ENCODE measurements at regions not wholly inside any gene's neighbourhood (a gene's known extent, or its start where the extent isn't known, plus 50 kb on each side); places are given as distances from the start of the nearest gene placed in this dataset.
"Not testable (repeated sequence)": the region's sequence is repeated elsewhere in the genome, so short reads cannot be mapped to it uniquely, and the experiment has no call there.

DNA sequence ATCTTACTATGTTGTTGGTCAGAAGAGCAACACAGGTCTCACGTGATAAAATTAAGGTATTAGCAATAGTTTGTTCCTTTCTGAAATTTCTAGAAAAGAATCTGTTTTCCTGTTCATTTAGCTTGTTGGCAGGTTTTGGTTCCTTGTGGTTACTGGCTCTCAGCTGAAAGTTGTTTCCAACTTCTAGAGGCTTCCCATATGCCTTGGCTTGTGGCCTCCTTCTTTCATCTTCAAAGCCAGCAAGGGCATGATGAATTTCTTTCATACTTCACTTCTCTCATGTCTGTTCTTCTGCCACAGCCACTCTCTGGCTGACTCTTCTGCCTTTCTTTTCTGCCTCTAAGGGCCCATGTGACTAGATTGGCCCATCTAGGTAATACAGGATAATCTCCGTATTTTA, 193.7 kb downstream of the TRIB2 start:
- FAIRE-seq (no peak), DNase-seq (ENCODE audit: insufficient read length, low spot score) (no peak)
- TF ChIP-seq, protein P1, sequence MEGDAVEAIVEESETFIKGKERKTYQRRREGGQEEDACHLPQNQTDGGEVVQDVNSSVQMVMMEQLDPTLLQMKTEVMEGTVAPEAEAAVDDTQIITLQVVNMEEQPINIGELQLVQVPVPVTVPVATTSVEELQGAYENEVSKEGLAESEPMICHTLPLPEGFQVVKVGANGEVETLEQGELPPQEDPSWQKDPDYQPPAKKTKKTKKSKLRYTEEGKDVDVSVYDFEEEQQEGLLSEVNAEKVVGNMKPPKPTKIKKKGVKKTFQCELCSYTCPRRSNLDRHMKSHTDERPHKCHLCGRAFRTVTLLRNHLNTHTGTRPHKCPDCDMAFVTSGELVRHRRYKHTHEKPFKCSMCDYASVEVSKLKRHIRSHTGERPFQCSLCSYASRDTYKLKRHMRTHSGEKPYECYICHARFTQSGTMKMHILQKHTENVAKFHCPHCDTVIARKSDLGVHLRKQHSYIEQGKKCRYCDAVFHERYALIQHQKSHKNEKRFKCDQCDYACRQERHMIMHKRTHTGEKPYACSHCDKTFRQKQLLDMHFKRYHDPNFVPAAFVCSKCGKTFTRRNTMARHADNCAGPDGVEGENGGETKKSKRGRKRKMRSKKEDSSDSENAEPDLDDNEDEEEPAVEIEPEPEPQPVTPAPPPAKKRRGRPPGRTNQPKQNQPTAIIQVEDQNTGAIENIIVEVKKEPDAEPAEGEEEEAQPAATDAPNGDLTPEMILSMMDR (IDR thresholded peaks at IDR 0.05; ENCODE audit: insufficient read depth, missing control alignments): no peak

DNA sequence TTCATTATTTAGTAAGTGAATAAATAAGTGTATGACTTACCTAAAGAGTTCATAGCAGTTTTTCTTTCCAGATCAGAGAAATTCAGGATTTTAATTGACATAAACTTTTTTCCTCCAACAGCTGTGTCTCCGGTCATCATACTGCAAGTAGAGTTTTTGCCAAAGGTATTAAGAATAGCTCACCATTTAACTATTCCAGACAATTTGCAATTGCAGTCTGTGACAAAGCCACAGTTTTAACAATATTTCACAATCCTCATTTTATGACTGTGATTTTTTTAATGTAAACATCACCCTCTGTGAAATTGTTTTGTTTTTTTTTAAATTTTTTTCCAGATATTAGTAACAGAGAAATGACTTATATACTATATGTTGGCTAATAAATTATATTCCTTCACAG, 199.1 kb downstream of the TRIB2 start:
- no peak for FAIRE-seq
- TF ChIP-seq, protein P1 (IDR thresholded peaks at IDR 0.05; ENCODE audit: insufficient read depth, missing control alignments): no peak
- no peak for DNase-seq (ENCODE audit: insufficient read length, low spot score)

DNA sequence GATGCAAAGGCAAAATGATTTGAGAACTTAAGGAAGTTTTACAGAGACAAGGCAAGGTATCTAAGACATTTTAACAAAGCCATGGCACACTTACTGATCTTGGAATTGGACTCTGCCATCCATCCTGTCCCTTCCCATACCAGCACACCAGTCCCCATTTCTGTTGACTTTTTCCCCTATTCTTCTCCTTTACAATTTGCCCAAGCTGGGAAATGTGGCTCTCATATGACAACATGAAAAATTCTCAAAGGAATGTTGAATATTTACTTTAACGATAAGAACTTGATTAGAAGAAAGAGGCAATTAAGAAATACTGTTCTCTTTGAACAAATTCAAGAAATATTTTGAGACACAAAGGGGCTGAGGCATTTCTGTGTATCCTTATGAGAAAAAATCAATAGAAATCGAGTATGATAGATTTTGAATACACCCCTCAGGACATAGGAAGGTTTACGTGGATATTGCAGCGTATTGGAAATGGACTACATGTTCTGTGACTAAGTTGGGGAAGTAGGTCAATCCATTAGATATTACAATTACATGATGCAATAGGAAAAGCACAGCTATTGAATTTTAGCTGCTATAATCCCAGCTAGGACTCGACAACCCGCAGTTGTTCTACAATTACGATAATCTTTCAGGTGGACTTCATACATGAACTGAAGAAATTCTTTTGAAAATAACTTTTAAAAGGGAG, 201.6 kb downstream of the TRIB2 start:
- DNase-seq (ENCODE audit: insufficient read length, low spot score) (no peak), FAIRE-seq (no peak)
- TF ChIP-seq, protein P1 (IDR thresholded peaks at IDR 0.05; ENCODE audit: insufficient read depth, missing control alignments): no peak

DNA sequence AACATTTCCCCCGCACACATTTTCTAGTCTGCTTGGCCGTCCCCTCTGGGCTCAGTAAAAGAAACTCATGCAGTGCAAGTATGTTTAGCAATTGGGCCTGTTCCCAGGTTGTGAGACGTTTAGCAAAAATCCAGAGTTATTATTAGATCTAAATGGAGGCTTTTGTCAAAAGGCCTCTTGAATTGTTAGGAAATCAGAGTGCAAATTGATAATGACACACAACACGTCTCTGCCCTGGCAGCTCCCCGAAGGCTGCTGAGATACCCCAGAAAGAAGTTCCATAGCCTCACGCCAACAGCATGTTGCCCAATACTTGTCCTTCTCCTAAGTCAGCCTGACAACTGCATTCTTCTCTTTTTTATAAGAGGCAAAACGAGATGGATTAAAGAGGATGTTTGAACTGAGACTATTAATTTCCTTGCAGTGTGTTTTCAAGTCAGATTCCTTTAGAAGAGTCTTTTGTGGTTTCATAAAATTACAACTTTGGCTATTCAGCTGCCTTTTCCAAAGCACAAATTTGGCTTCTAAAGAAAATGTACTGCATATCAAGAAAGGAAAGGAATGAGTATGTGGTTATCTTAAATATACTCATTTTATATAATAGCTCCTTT, 202.2 kb downstream of the TRIB2 start:
- DNase-seq (ENCODE audit: insufficient read length, low spot score): no peak

DNA sequence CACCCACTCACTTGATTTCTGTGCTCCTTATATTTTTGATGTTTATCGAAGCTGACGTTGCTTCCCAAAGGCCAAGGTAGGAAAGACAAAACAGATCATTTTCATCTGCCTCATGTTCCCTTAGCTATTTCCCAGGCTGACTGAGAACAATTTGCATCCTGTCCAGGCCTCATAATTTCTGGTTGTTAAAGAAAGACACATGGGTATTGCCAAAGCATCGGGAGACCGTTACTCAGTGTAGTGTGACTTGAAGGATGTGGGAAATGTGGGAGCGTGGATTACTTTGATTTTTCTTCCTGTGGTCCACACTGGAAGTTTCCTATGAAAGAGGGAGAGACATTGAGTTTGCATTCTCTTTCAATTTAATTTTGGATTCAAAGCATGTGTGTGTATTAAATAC, 204.6 kb downstream of the TRIB2 start:
- TF ChIP-seq, protein P1 (IDR thresholded peaks at IDR 0.05; ENCODE audit: insufficient read depth, missing control alignments): no peak
- FAIRE-seq (no peak), DNase-seq (ENCODE audit: insufficient read length, low spot score) (no peak)

More for the DNA sequence above, 202.2 kb downstream of the TRIB2 start:
- no peak for FAIRE-seq
- TF ChIP-seq, protein P1 (IDR thresholded peaks at IDR 0.05; ENCODE audit: insufficient read depth, missing control alignments): no peak

DNA sequence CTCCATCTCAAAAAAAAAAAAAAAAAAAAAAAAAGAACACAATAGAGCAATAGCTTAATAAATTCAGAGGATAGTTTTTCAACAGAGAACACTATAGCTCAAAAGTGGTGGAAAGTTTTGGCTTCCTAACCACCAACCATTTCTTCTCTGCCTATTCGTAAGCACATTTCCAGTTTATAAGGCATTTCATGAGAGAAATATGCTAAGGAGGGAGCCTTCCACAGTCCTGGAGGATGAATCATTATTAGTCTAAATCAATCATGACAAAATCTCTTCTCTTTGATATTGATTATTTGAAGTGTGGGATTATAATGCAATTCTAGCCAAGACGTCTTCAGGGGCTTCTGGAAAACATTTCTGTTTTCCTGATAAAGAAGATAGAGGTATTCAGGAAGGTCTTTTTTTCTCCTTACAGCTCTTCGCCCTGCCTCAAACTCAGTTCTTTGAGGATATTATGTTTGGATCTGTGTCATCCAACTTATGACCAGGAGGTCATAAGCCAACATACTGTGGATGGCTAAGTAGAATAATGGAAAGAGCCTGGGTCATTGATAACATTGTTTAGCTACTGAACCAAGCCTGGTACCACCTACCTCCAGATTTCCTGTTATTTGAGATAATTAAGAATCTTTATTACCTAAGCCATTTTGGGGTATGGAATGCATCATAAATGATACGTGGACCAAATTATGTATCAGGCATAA, 207.3 kb downstream of the TRIB2 start:
- FAIRE-seq (no peak), DNase-seq (ENCODE audit: insufficient read length, low spot score) (no peak)
- TF ChIP-seq, protein P1 (IDR thresholded peaks at IDR 0.05; ENCODE audit: insufficient read depth, missing control alignments): no peak

DNA sequence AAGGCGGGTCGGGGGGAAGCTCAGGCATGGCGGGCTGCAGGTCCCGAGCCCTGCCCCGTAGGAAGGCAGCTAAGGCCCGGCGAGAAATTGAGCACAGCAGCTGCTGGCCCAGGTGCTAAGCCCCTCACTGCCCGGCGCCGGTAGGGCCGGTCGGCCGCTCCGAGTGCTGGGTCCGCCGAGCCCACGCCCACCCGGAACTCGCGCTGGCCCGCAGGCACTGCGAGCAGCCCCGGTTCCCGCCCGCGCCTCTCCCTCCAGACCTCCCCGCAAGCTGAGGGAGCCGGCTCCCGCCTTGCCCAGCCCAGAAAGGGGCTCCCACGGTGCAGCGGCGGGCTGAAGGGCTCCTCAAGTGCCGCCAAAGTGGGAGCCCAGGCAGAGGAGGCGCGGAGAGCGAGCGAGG, 209.9 kb downstream of the TRIB2 start:
- not testable (repeated sequence) for DNase-seq (ENCODE audit: insufficient read length, low spot score); FAIRE-seq

All from D721Med (cell line).